NCI-H1417 (cell line): ENCODE measurements at regions not wholly inside any gene's neighbourhood (a gene's known extent, or its start where the extent isn't known, plus 50 kb on each side); places are given as distances from the start of the nearest gene placed in this dataset.

Experiments
- DNase-seq, 3 experiments: peaks; one replicate each; lab custom pipeline; 2025; lab: John Stamatoyannopoulos, UW

DNA sequence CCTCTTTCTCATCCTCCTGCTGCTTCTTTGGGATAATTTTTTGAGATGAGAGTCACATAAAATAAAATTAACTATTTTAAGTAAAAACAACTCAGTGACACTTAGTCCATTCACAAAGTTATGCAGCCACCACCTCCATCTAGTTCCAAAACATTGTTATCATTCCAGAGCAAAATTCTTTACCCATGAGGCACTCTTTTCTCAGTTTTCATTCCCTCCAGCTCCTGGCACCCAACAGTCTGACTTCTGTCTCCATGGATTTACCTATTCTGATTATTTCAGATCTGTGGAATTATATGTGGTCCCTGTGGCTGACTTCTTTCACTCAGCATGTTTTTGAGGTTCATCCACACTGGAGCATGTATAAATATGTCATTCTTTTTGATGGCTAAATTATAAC is 239.9 kb upstream of the DYNLRB2 start:
- no peak for DNase-seq

DNA sequence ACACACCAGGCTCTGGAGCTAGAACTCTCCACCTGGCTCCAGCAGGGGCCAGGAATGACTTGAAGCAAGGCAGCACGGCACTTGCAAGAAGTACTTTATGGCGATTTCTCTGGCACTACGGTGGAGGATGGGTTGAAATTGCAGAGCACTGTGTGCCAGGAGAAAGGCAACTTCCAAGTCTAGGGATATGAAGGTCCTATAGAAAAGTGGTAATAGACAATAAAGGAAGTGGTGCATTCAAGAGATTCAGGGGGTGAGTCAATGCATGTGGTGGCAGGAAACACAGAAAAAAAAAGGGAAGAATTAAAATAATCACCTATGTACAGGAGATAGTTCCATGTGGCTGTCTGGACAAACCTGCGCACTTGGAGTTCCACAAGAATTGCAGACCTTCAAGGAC is 240.3 kb upstream of the DYNLRB2 start:
- DNase-seq: no peak

GRCh38 chr16:80299416-80299815 is 241.4 kb upstream of the DYNLRB2 start:
- DNase-seq: no peak

GRCh38 chr16:80298676-80299075 is 242.1 kb upstream of the DYNLRB2 start:
- DNase-seq: no peak

DNA sequence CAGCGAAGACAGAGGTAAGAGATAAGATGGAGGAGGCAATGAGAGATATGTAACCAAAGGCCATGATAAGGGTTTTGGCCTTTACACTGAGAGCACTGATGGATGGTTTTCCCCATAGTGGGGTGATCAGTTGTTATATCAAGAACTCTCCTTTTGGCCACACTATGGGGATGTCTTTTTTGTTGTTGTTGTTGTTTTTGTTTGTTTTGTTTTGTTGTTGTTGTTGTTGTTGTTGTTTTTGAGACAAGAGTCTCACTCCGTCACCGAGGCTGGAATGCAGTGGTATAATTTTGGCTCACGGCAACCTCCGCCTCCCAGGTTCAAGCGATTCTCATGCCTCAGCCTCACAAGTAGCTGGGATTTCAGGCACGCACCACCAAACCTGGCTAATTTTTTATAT is 244.8 kb upstream of the DYNLRB2 start:
- DNase-seq: no peak

DNA sequence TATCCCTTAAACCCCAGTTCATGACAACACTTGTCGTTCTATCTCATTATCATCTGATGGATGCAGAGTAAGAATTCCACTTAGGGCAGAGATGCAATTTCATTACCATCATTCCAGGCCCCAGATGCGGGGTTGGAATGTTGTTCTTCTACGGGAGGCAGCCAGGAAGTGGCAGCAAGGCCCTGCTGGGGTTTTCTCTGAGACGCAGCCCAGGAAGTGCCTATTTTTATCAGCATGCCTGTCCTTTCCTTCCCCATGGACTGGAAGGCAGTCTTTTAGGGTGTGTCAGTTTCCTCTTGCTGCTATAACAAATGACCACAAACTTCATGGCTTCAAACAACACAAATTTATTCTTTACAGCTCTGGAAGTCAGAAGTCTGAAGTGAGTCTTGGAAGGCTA is 246.6 kb upstream of the DYNLRB2 start:
- DNase-seq: no peak

GRCh38 chr16:80288616-80289015 is 252.2 kb upstream of the DYNLRB2 start:
- no peak for DNase-seq

DNA sequence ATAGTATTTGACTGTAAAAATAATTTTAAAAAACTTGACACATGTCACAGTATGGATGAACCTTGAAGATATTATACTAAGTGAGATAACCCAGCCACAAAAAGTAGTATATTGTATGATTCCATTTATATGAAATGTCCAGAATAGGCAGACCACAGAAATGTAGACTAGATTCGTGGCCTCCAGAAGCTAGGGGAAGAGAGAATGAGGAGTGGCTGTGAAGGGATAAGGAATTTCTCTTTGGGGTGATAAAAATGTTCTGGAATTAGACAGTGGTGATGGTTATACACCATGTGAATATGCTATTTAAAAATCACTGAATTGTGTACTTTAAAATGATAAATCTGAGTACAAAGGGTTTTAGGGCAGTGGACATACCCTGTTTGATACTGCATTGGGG is 253.1 kb upstream of the DYNLRB2 start:
- DNase-seq: no peak

DNA sequence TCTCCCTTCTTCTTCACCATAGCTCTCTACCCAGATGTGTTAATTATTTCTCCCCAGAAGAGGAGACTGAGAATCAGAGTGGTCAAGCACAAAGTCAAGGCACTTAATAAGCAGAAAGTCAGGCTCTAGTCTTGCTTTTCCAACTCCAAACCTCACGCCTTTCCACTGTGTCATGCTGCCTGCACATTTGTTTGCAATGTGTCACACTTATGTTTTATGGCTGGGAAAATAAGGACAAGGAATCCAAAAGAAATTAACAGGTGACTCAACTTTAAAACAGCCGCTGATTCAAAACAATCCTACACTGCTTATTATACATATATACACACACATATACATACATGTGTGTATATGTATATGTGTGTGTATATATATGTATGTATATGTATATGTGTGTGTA is 255.7 kb upstream of the DYNLRB2 start:
- no peak for DNase-seq

GRCh38 chr16:80283466-80284392 is 257.1 kb upstream of the DYNLRB2 start:
- DNase-seq: no peak

GRCh38 chr16:80280557-80280956 is 260.2 kb upstream of the DYNLRB2 start:
- no peak for DNase-seq

GRCh38 chr16:80279656-80280055 is 261.1 kb upstream of the DYNLRB2 start:
- no peak for DNase-seq

GRCh38 chr16:80277182-80277581 is 263.6 kb upstream of the DYNLRB2 start:
- no peak for DNase-seq

DNA sequence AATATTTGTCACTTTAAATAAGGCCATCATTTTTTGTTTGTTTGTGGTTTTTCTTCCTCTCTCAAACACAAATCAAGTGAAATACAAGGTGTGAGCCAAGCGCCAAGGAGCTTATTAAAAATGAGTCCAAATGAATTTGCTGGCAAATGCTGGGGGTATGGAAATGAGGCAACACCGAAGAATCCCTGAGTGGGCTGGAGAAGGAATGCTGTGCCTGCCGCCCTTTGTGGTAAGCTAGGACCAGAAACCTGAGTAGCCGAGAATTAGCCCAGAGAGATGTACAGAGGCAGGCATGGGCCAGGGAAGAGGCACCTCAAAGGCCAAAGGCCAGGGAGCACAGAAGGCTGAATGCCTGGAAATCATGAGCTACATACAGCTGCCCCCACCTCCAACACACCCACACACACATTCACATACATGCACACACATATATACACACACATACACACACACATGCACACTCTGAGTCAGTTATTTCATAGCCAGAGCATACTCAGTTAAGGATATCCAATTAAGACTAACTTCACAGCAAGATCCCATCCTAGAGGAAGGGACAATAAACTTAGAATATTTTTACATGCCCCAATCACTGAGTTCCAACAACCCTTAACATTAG is 266.1 kb upstream of the DYNLRB2 start:
- no peak for DNase-seq

DNA sequence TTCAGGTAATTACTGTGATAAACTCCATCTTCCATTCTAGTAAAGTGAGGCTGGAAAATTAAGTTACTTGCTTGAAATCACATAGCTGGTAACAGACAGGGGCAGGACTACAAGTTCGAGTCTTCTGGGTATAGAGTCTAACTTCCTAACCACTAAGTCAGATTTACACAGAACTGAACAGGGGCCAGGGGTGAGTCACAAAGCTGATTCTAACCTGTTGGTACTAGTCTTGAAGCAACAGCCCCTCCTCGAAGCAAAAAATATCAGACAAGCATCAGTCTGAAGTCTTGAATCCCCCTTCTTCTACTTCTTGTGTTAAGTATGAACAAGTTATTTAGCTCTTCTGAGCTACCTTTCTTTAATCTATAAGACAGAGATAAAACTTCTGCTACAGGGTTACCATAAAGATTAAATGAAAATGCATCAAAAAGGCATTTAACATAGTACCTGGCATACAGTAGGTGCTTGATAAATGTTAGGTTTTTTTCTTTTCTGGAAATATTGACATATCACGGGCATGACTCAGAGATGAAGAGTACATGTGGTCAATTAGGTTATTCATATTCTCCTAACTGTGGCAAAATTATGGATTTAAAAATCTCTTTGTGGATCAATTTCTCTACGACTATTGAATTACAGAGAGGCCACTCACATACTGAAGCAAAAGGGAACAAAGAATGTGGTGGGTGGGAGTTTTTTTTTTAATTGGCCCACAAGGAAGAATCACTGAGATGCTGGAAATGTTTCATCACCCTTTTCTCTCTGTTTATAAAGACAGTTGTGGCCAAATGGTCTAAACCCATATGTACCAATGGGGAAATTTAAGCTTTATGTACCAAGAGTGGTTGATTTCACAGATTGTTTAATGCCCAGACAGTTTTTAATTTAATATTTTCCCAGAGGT is 266.9 kb upstream of the DYNLRB2 start:
- no peak for DNase-seq

DNA sequence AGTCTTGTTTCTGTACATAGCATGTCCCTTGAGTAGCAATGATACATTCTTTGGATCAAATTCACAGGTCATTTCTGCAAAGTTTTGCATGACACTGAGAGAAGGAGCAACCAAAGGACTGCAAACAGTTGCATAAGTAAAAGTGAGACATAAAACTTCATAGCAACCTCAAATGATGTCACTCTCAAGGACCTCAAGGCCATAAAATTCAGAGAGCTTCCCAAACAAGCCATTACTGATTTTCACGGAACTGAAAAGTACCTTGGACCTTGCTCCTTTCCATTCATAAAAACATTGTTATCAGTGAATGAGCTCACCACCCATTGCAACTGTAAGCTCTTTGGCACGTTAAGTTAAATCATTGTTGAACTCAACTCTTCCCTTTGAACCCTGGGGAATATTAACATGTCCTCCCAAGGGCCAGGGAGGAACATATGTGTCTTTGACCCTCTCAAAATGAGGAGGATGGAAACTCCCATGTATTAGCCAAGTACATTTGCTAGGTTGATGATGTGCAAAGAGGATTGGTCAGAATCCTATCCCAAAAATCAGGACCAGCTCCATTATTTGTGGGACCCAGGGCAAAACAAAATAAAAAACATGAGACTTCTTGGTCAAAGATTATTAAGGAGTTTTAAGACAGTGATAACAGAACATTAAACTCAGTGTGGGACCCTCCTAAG is 275.0 kb upstream of the DYNLRB2 start:
- DNase-seq: no peak

DNA sequence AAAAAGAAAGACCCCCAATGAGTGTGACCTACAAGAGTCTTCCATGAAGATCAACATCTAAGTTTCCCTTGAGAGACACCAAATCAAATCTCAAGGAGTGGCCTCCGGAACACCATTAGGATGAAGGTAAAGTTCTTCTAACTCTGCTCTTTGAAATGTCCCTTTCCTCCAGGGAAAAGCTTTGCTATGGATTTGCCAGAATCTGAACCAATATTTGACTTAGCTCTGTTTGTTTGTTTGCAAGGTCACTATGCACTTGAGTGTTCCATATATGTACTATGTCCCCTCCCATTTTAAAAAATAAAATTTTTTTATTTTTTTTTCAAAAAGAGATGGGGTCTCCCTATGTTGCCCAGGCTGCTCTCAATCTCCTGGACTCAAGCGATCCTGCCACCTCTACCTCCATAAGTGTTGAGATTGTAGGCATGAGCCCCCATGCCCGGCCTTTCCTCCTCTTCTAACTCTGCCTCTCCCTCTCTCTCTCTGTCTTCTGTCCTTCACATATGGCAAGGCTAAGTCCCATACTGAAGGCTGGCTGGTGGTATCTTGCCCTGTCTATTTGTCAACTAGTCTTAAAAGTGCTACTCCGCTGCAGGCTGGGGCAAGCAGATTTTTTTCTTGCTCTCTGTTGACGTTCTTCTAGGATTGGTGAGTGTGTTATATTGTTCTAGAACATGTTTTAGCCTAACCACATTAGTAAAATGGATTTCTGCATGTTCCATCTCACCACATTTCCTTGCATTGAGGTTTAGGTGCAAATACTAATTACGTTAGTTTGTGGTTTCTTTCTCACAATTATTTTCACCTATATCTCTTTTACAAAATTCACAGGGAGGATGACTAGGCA is 276.7 kb upstream of the DYNLRB2 start:
- DNase-seq: no peak

GRCh38 chr16:80263181-80263823 is 277.5 kb upstream of the DYNLRB2 start:
- peak in 1 of 3 experiments; percentile 62 for DNase-seq

- DNase-seq: no peak
Observed at GRCh38 chr16:80260906-80261311, 279.9 kb upstream of the DYNLRB2 start.

DNA sequence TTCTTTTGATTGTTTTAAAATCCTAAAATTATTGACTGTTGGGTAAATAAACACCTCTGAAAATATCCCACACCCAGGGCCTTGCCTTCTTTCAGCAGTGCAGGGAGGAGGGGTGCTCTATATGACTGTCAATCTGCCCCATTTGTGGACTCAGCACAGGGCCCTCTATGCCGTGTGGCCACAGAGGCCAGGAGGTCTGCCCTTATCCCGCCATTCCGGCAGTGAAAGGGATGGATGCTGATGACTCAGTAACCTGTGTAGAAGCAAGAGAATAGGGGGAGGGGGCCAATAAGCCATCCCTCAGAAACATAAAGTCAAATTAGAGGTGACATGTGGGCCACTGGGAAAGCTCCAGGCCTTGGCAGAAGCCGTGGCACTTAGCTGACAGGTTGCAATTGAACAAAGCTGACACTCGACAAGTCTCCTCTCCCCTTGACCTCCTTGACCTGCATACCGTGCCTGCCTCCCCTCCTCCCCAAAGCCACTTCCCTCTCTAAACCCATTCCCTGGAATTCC is 281.4 kb upstream of the DYNLRB2 start:
- no peak for DNase-seq
